ENCODE measurements at regions not wholly inside any gene's neighbourhood (a gene's known extent, or its start where the extent isn't known, plus 50 kb on each side); places are given as distances from the start of the nearest gene placed in this dataset.

GRCh38 chr15:96411056-96412031 is 80.8 kb downstream of the NR2F2 start:
- TF ChIP-seq, protein P1, sequence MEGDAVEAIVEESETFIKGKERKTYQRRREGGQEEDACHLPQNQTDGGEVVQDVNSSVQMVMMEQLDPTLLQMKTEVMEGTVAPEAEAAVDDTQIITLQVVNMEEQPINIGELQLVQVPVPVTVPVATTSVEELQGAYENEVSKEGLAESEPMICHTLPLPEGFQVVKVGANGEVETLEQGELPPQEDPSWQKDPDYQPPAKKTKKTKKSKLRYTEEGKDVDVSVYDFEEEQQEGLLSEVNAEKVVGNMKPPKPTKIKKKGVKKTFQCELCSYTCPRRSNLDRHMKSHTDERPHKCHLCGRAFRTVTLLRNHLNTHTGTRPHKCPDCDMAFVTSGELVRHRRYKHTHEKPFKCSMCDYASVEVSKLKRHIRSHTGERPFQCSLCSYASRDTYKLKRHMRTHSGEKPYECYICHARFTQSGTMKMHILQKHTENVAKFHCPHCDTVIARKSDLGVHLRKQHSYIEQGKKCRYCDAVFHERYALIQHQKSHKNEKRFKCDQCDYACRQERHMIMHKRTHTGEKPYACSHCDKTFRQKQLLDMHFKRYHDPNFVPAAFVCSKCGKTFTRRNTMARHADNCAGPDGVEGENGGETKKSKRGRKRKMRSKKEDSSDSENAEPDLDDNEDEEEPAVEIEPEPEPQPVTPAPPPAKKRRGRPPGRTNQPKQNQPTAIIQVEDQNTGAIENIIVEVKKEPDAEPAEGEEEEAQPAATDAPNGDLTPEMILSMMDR (IDR thresholded peaks at IDR 0.05; ENCODE audit: low read depth, low read length, poor library complexity, severe bottlenecking), result no peak
- no peak for TF ChIP-seq EZH2phosphoT487 (IDR thresholded peaks at IDR 0.05; ENCODE audit: borderline replicate concordance, low read length)
